Hepatocyte (in vitro differentiated cells): ENCODE measurements at regions not wholly inside any gene's neighbourhood (a gene's known extent, or its start where the extent isn't known, plus 50 kb on each side); places are given as distances from the start of the nearest gene placed in this dataset.

Experiments
- CTCF ChIP-seq: fragments of 200-600 bp; sonication (generic); IDR thresholded peaks from 2 replicates; pipeline ENCODE4 v1.5.1; 2016; ENCODE audit warnings: antibody characterized with exemption, mild to moderate bottlenecking; ENCODE audit not compliant: poor library complexity
- EZH2 ChIP-seq: fragments of 200-600 bp; sonication (generic); IDR thresholded peaks from 2 replicates; pipeline ENCODE4 v1.6.1; 2016; ENCODE audit warnings: antibody characterized with exemption, mild to moderate bottlenecking, borderline replicate concordance
- EZH2phosphoT487 ChIP-seq: fragments of 200-600 bp; sonication (generic); IDR thresholded peaks from one replicate; pipeline ENCODE4 v1.6.1; 2018; ENCODE audit warnings: antibody characterized with exemption, mild to moderate bottlenecking, low read depth, moderate library complexity; ENCODE audit not compliant: unreplicated experiment, severe bottlenecking

- TF ChIP-seq CTCF (no peak), EZH2 (no peak), EZH2phosphoT487 (no peak)
Measured at GRCh38 chr6:155586090-155586489, 130.5 kb upstream of the NOX3 start.
